ENCODE measurements at regions not wholly inside any gene's neighbourhood (a gene's known extent, or its start where the extent isn't known, plus 50 kb on each side); places are given as distances from the start of the nearest gene placed in this dataset.
"Not testable (repeated sequence)": the region's sequence is repeated elsewhere in the genome, so short reads cannot be mapped to it uniquely, and the experiment has no call there.

DNA sequence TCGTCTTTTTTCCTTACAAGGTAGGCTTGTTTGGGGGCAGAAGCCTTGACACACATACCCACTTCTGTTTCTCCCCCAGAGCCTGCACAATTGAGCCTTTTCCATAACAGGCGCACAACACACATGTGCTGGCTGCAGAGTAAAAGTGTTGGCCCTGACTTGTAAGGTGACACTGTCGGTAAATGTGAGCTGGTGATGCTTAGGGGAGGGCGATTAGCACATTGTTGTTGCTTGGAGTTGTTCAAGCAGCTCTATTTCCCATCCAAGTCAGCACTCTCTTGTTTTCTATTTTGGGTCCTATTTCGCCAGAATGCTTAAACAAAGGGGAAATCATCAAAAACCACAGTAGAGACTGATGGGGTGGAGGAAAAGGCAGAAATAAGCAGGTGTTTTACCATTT, 51.9 kb upstream of the PTPRJ start:
- ChIA-PET CTCF (interaction anchor here (15.7 kb wide), 1 partner anchor 180 kb away, joined by 178 read pairs; no protein-coding TSS in a partner anchor), POLR2A (no interaction called here)
- no peak for DNase-seq (ENCODE audit: extremely low spot score)
- no peak for TF ChIP-seq CTCF (IDR thresholded peaks at IDR 0.05; ENCODE audit: control extremely low read depth, extremely low read depth, low read depth, missing control alignments)

- DNase-seq (ENCODE audit: extremely low spot score) = no peak
- no peak for TF ChIP-seq CTCF (IDR thresholded peaks at IDR 0.05; ENCODE audit: control extremely low read depth, extremely low read depth, low read depth, missing control alignments)
- CTCF ChIA-PET = interaction anchor here (1.0 to 15.7 kb wide), 4 partner anchors 10 to 185 kb away, joined by 3 to 178 read pairs (median 4); no protein-coding TSS in a partner anchor
- POLR2A ChIA-PET = no interaction called here
Measured at GRCh38 chr11:47924184-47924691, 56.1 kb upstream of the PTPRJ start.

DNA sequence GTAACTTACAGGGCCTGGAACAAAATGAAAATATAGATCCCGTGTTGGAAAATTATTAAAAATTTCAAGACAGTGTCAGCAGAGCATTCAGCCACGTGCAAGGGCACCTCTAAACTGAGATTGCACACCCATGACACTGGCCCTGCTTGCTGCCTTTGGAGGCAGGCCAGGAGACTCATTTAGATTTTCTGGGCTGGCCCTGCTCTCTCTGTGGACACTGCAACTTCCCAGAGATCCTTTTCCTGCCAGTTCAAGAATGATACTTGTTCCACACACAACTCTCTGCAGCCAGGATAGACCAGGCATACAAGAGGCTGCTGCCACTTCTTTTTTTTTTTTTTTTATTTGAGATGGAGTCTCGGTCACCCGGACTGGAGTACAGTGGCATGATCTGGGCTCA, 56.7 kb upstream of the PTPRJ start:
- CTCF ChIA-PET = interaction anchor here (1.2 to 1.7 kb wide), 2 partner anchors 10 to 14 kb away, joined by 3 to 4 read pairs; no protein-coding TSS in a partner anchor
- POLR2A ChIA-PET = interaction anchor here (0.7 kb wide), 1 partner anchor 9 kb away, joined by 5 read pairs; no protein-coding TSS in a partner anchor
- DNase-seq (ENCODE audit: extremely low spot score) = no peak
- no peak for TF ChIP-seq CTCF (IDR thresholded peaks at IDR 0.05; ENCODE audit: control extremely low read depth, extremely low read depth, low read depth, missing control alignments)

DNA sequence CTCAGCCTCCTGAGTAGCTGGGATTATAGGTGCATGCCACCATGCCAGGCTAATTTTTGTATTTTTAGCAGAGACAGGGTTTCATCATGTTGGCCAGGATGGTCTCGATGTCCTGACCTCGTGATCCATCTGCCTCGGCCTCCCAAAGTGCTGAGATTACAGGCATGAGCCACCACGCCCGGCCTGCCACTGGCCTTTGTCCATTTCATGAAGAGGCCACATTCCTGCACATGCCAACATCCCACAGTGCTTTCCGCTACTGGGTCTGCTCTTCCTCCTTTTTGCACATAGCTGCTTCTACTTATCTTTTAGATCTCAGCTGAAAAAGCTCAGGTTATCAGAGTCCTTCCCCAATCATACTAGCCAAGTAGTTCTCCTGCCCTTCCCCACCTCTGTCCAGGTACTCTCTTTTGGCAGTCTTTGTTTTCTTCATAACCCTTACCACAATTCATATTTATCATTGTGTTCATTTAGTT, 59.2 kb upstream of the PTPRJ start:
- POLR2A ChIA-PET; DNase-seq (ENCODE audit: extremely low spot score): not testable (repeated sequence)
- CTCF ChIA-PET = interaction anchor here (1.1 to 5.5 kb wide), 2 partner anchors 11 to 17 kb away, joined by 4 to 41 read pairs; no protein-coding TSS in a partner anchor

GRCh38 chr11:47918882-47919495, 61.4 kb upstream of the PTPRJ start:
- POLR2A ChIA-PET = no interaction called here
- no peak for TF ChIP-seq CTCF (IDR thresholded peaks at IDR 0.05; ENCODE audit: control extremely low read depth, extremely low read depth, low read depth, missing control alignments)
- DNase-seq (ENCODE audit: extremely low spot score) = no peak
- CTCF ChIA-PET = interaction anchor here (5.5 kb wide), 1 partner anchor 13 kb away, joined by 41 read pairs; no protein-coding TSS in a partner anchor

DNA sequence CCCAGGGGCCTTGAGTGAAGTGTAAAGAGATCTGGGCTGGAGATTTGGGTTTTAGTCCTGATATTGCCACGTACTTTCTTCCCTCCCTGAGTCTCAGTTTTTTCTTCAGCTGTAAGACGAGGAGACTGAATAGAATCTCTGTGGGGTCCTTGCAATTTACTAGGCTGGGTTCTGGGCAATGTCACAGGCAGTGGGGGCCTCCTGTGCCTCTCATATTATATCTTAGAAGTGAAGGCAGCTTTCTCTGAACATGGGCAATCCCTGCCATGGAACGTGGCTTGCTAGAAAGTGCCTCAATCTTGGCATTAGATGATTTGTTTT, 62.0 kb upstream of the PTPRJ start:
- no peak for TF ChIP-seq CTCF (IDR thresholded peaks at IDR 0.05; ENCODE audit: control extremely low read depth, extremely low read depth, low read depth, missing control alignments)
- CTCF ChIA-PET = interaction anchor here (5.5 kb wide), 1 partner anchor 14 kb away, joined by 41 read pairs; no protein-coding TSS in a partner anchor
- no peak for DNase-seq (ENCODE audit: extremely low spot score)
- POLR2A ChIA-PET = no interaction called here
